ENCODE measurements at regions not wholly inside any gene's neighbourhood (a gene's known extent, or its start where the extent isn't known, plus 50 kb on each side); places are given as distances from the start of the nearest gene placed in this dataset.

GRCh38 chr5:61674378-61674777 is 342.3 kb downstream of the ZSWIM6 start:
- H3K4me3 Mint-ChIP-seq (ENCODE audit: unreplicated experiment), result no peak overlapping the region
- H3K4me1 Mint-ChIP-seq (ENCODE audit: unreplicated experiment), result peaks cover 28% of the 10 kb centered on the region
- TF ChIP-seq CTCF (IDR thresholded peaks at IDR 0.05; ENCODE audit: unreplicated experiment), result no peak
- H3K27ac Mint-ChIP-seq (ENCODE audit: unreplicated experiment), result no peak overlapping the region
- peaks cover 3% of the 10 kb centered on the region for H3K36me3 Mint-ChIP-seq (ENCODE audit: low read depth, unreplicated experiment)
- DNase-seq (ENCODE audit: low spot score), result no peak
- peaks cover 3% of the 10 kb centered on the region for H3K27me3 Mint-ChIP-seq (ENCODE audit: unreplicated experiment)
- no peaks in the 10 kb centered on the region for H3K9me3 Mint-ChIP-seq (ENCODE audit: unreplicated experiment)

DNA sequence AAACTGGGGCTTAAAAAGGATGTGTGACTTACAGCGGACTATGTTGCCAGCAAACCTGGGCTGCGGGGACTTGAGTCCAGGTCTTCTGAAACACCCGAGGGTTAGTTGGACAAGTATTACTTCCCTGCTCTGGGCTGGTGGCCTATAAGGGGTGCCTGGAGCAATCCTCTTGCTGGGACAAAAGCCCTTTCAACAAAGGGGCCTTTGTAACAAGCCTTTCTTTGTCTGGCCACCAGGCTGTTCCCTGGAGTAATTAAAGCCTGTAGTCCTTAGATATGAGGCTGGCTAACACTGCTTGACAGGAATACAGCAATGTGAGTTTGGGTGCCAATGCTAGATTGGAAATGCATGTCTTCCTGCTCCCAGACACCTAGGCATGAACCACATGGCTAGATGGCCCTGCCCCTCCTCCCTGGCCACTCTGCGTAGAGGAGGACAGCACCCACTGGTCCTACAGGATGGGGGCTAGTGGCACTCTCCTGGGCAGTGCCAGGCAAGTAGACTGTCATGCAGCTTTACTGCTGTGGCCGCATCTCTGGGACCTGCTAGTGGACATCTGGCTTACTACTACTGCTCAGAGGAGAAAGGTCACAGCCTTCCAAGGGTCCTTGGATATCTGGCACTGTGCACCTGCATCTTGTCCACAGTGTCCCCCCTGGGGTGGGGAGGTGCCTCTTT is 343.1 kb downstream of the ZSWIM6 start:
- H3K27ac Mint-ChIP-seq (ENCODE audit: unreplicated experiment), result peak overlapping the region; percentile 13
- no peak for DNase-seq (ENCODE audit: low spot score)

GRCh38 chr5:61677220-61677619 is 345.2 kb downstream of the ZSWIM6 start:
- H3K36me3 Mint-ChIP-seq (ENCODE audit: low read depth, unreplicated experiment), result peaks cover 3% of the 10 kb centered on the region
- H3K27ac Mint-ChIP-seq (ENCODE audit: unreplicated experiment), result no peak overlapping the region
- no peak overlapping the region for H3K4me3 Mint-ChIP-seq (ENCODE audit: unreplicated experiment)
- no peak for DNase-seq (ENCODE audit: low spot score)
- H3K27me3 Mint-ChIP-seq (ENCODE audit: unreplicated experiment), result peaks cover 3% of the 10 kb centered on the region
- H3K4me1 Mint-ChIP-seq (ENCODE audit: unreplicated experiment), result peaks cover 32% of the 10 kb centered on the region
- no peak for TF ChIP-seq CTCF (IDR thresholded peaks at IDR 0.05; ENCODE audit: unreplicated experiment)
- no peaks in the 10 kb centered on the region for H3K9me3 Mint-ChIP-seq (ENCODE audit: unreplicated experiment)

More for the DNA sequence above, 343.1 kb downstream of the ZSWIM6 start:
- Mint-ChIP-seq H3K4me1 (ENCODE audit: unreplicated experiment) (peaks cover 32% of the 10 kb centered on the region), H3K4me3 (ENCODE audit: unreplicated experiment) (no peak overlapping the region), H3K27me3 (ENCODE audit: unreplicated experiment) (peaks cover 3% of the 10 kb centered on the region), H3K9me3 (ENCODE audit: unreplicated experiment) (no peaks in the 10 kb centered on the region), H3K36me3 (ENCODE audit: low read depth, unreplicated experiment) (peaks cover 3% of the 10 kb centered on the region)
- TF ChIP-seq CTCF (IDR thresholded peaks at IDR 0.05; ENCODE audit: unreplicated experiment), result peak; percentile 17

GRCh38 chr5:61678966-61679365 is 346.9 kb downstream of the ZSWIM6 start:
- DNase-seq (ENCODE audit: low spot score), result no peak
- Mint-ChIP-seq H3K27ac (ENCODE audit: unreplicated experiment) (no peak overlapping the region), H3K36me3 (ENCODE audit: low read depth, unreplicated experiment) (no peaks in the 10 kb centered on the region), H3K9me3 (ENCODE audit: unreplicated experiment) (no peaks in the 10 kb centered on the region), H3K27me3 (ENCODE audit: unreplicated experiment) (peaks cover 3% of the 10 kb centered on the region), H3K4me3 (ENCODE audit: unreplicated experiment) (no peak overlapping the region), H3K4me1 (ENCODE audit: unreplicated experiment) (peaks cover 15% of the 10 kb centered on the region)
- TF ChIP-seq CTCF (IDR thresholded peaks at IDR 0.05; ENCODE audit: unreplicated experiment), result no peak

GRCh38 chr5:61679562-61679961 is 347.5 kb downstream of the ZSWIM6 start:
- Mint-ChIP-seq H3K4me3 (ENCODE audit: unreplicated experiment) (no peak overlapping the region), H3K4me1 (ENCODE audit: unreplicated experiment) (peaks cover 9% of the 10 kb centered on the region), H3K27me3 (ENCODE audit: unreplicated experiment) (no peaks in the 10 kb centered on the region), H3K27ac (ENCODE audit: unreplicated experiment) (no peak overlapping the region), H3K9me3 (ENCODE audit: unreplicated experiment) (no peaks in the 10 kb centered on the region), H3K36me3 (ENCODE audit: low read depth, unreplicated experiment) (no peaks in the 10 kb centered on the region)
- DNase-seq (ENCODE audit: low spot score), result no peak
- TF ChIP-seq CTCF (IDR thresholded peaks at IDR 0.05; ENCODE audit: unreplicated experiment), result no peak
